ENCODE measurements at regions not wholly inside any gene's neighbourhood (a gene's known extent, or its start where the extent isn't known, plus 50 kb on each side); places are given as distances from the start of the nearest gene placed in this dataset.
"Not testable (repeated sequence)": the region's sequence is repeated elsewhere in the genome, so short reads cannot be mapped to it uniquely, and the experiment has no call there.

DNA sequence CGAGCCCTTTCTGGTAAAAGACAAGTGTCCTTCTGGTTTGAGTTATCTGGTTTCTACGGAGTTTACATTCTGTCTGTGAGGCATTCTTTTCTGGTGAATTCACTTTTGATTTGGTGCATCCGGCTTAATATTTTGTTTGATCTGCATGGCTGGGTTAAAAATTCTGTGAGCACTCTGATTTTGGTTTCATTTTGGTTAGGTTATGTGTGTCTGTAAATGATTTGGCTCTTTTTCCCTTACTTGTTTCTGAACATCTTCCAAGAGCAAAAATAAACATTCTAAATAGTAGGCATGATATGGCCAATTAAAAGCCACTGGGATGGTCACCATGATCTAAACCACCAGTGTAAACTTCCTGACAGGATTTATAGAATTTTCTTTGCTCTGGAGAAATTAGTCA, 85.7 kb upstream of the PTPN13 start:
- Histone ChIP-seq H3K9ac (ENCODE audit: low read length) (no peak overlapping the region), H3K27ac (ENCODE audit: low read depth, low read length) (no peak overlapping the region), H3K27me3 (ENCODE audit: control insufficient read depth, insufficient read depth, low read length) (no peaks in the 10 kb centered on the region), H3K36me3 (ENCODE audit: control insufficient read depth, insufficient read depth, low read length) (no peaks in the 10 kb centered on the region), H3K4me1 (ENCODE audit: control insufficient read depth, insufficient read depth, low read length) (no peaks in the 10 kb centered on the region), H3K4me3 (ENCODE audit: low read length) (no peak overlapping the region)

DNA sequence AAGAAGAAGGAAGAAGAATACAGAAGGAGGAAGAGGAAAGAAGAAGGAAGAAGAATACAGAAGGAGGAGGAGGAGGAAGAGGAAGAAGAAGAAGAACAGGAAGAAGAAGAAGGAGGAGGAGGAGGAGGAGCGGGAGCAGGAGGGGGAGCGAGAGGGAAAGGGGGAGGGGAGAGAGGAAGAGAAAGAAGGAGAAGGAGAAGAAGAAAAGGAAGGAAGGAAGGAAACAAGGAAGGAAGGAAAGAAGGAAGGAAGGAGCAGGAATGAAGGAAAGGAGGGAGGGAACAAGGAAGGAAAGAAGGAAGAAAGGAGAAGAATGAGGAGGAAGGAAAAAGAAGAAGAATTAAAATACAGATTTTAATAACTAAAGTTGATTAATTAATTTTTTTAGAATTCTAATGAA, 82.5 kb upstream of the PTPN13 start:
- Histone ChIP-seq H3K36me3 (ENCODE audit: control insufficient read depth, insufficient read depth, low read length) (no peaks in the 10 kb centered on the region), H3K27ac (ENCODE audit: low read depth, low read length) (no peak overlapping the region), H3K9ac (ENCODE audit: low read length) (no peak overlapping the region), H3K27me3 (ENCODE audit: control insufficient read depth, insufficient read depth, low read length) (no peaks in the 10 kb centered on the region), H3K4me3 (ENCODE audit: low read length) (no peak overlapping the region), H3K4me1 (ENCODE audit: control insufficient read depth, insufficient read depth, low read length) (no peaks in the 10 kb centered on the region)

DNA sequence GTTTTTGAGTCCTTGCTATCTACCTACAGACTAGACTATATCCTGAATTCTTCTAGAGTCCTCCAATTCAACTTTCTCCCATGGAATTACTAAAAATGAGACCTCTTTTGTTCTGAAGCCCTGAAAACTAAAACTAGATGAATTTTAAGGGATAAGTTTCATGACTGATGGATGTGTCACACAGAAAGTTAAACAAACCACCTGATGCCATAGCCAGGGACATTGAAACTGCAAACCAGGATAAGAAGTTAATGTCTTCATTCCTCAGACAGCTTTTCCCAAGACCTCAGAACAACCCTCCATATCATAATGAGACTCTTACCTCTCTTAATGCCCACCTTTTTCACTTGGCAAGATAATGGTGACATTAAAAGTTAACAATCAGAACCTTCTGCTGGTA, 81.5 kb upstream of the PTPN13 start:
- H3K36me3 ChIP-seq (ENCODE audit: control insufficient read depth, insufficient read depth, low read length), result no peaks in the 10 kb centered on the region

DNA sequence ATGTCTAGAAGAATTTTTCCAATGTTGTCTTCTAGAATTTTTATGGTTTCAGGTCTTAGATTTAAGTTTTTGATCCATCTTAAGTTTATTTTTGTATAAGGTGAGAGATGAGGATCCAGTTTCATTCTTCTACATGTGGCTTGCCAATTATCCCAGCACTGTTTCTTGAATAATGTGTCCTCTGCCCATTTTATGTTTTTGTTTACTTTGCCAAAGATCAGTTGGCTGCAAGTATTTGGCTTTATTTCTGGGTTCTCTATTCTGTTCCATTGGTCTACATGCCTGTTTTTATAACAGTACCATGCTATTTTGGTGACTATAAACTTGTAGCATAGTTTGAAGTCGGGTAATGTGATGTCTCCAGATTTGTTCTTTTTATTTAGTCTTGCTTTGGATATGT, 78.2 kb upstream of the PTPN13 start:
- H3K27me3 ChIP-seq (ENCODE audit: control insufficient read depth, insufficient read depth, low read length); H3K36me3 ChIP-seq (ENCODE audit: control insufficient read depth, insufficient read depth, low read length); H3K27ac ChIP-seq (ENCODE audit: low read depth, low read length); H3K4me1 ChIP-seq (ENCODE audit: control insufficient read depth, insufficient read depth, low read length); H3K4me3 ChIP-seq (ENCODE audit: low read length); H3K9ac ChIP-seq (ENCODE audit: low read length): not testable (repeated sequence)

More for the DNA sequence above, 81.5 kb upstream of the PTPN13 start:
- Histone ChIP-seq H3K4me3 (ENCODE audit: low read length) (no peak overlapping the region), H3K27me3 (ENCODE audit: control insufficient read depth, insufficient read depth, low read length) (no peaks in the 10 kb centered on the region), H3K9ac (ENCODE audit: low read length) (no peak overlapping the region), H3K4me1 (ENCODE audit: control insufficient read depth, insufficient read depth, low read length) (no peaks in the 10 kb centered on the region), H3K27ac (ENCODE audit: low read depth, low read length) (no peak overlapping the region)

DNA sequence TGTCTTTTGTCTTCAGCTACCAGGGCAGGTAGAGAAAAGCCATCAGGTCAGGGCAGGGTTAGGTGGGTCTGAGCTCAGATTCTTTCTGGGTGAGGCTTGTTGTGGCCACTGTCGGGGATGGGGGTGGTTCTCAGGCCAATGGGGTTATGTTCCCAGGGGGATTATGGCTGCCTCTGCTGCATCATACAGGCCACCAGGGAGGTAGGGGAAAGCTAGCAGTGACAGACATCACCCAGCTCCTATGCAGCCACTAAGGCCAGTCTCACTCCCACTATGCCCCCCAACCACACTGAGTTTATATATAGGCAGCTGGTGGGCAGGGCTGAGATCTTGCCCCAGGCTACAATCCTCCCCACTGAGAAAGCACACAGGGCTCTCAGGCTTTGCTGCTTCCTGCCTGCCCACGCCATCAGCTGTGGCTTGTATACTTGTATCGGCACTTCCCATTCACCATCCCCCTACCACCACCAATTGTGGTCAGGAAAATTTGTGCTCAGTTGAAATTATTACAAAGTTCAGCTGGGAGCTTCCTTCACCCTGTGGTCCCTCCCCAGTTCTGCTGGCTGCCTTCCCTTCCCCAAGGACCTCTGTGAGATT, 72.6 kb upstream of the PTPN13 start:
- Histone ChIP-seq H3K4me1 (ENCODE audit: control insufficient read depth, insufficient read depth, low read length) (no peaks in the 10 kb centered on the region), H3K36me3 (ENCODE audit: control insufficient read depth, insufficient read depth, low read length) (no peaks in the 10 kb centered on the region), H3K9ac (ENCODE audit: low read length) (no peak overlapping the region), H3K4me3 (ENCODE audit: low read length) (no peak overlapping the region), H3K27ac (ENCODE audit: low read depth, low read length) (no peak overlapping the region), H3K27me3 (ENCODE audit: control insufficient read depth, insufficient read depth, low read length) (no peaks in the 10 kb centered on the region)

DNA sequence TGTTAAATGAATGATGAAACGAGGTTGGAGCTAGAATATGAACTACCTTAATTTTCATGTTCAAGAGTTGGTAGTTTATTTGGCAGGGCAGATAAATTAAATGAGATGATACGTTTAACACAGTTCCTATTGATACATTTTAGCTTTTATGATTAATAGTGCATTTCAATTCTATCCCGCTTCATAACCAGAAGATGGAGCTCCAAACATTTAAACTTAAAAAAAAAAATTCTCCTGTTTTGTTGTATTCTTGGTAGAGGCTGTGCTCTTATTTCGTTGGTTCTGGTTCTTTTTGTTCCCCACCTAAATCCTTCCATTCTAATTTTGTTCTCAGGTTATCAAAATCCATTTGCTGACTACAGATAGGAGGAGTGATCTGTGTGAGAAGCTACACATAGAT, 71.8 kb upstream of the PTPN13 start:
- Histone ChIP-seq H3K4me1 (ENCODE audit: control insufficient read depth, insufficient read depth, low read length) (no peaks in the 10 kb centered on the region), H3K36me3 (ENCODE audit: control insufficient read depth, insufficient read depth, low read length) (no peaks in the 10 kb centered on the region), H3K27me3 (ENCODE audit: control insufficient read depth, insufficient read depth, low read length) (no peaks in the 10 kb centered on the region), H3K27ac (ENCODE audit: low read depth, low read length) (no peak overlapping the region), H3K4me3 (ENCODE audit: low read length) (no peak overlapping the region), H3K9ac (ENCODE audit: low read length) (no peak overlapping the region)

DNA sequence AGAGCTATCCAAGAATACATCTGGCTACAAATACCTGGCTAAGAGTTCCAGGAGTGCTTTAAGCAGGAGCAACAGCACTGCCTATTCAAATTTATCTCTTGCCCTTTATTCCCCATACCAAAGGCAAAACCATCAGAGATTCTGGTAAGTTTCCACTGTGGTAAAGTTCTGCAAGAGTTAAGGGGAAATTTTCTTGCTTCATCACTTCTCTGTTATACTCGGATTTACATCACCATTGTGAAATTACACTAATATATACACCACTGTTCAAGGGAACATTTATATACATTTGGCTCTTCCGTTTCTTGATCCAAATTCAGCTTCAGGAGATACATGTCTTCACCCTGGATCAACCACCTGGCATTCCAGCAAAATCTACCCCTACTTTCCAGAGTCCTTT, 70.8 kb upstream of the PTPN13 start:
- no peaks in the 10 kb centered on the region for H3K36me3 ChIP-seq (ENCODE audit: control insufficient read depth, insufficient read depth, low read length)
- no peak overlapping the region for H3K4me3 ChIP-seq (ENCODE audit: low read length)
- H3K27ac ChIP-seq (ENCODE audit: low read depth, low read length), result no peak overlapping the region
- H3K27me3 ChIP-seq (ENCODE audit: control insufficient read depth, insufficient read depth, low read length), result no peaks in the 10 kb centered on the region
- H3K9ac ChIP-seq (ENCODE audit: low read length), result no peak overlapping the region
- H3K4me1 ChIP-seq (ENCODE audit: control insufficient read depth, insufficient read depth, low read length), result no peaks in the 10 kb centered on the region

DNA sequence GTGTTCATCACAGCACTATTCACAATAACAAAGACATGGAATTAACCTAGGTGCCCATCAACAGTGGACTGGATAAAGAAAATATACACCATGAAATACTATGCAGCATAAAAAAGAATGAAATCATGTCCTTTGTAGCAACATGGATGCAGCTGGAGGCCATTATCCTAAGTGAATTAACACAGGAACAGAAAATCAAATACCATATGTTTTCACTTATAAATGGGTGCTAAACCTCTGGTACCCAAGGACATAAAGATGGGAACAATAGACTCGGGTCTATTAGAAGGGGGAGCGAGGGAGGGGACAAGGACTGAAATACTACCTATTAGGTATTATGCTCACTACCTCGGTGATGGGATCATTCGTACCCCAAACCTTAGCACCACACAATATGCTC, 66.4 kb upstream of the PTPN13 start:
- H3K27ac ChIP-seq (ENCODE audit: low read depth, low read length); H3K36me3 ChIP-seq (ENCODE audit: control insufficient read depth, insufficient read depth, low read length); H3K9ac ChIP-seq (ENCODE audit: low read length); H3K27me3 ChIP-seq (ENCODE audit: control insufficient read depth, insufficient read depth, low read length); H3K4me3 ChIP-seq (ENCODE audit: low read length); H3K4me1 ChIP-seq (ENCODE audit: control insufficient read depth, insufficient read depth, low read length): not testable (repeated sequence)

DNA sequence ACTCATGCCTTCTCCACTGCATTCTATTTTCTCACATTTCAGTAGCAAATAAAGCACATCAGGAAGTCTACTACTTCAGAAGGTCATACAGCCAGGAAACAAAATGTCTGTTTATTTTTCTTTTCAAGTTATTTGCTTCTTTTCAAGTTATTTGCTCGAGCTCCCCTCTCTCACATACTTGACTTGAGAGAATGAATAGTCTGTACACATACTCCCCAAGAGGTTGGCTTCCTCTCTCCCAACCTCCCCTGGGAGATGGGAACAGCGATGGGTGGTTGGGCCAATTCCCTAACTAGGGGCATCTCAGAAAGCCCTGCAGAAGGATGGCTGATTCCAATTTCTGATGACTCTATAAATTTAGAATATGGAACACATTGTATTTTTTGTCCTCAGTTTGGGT, 64.7 kb upstream of the PTPN13 start:
- Histone ChIP-seq H3K27me3 (ENCODE audit: control insufficient read depth, insufficient read depth, low read length) (no peaks in the 10 kb centered on the region), H3K27ac (ENCODE audit: low read depth, low read length) (no peak overlapping the region), H3K4me1 (ENCODE audit: control insufficient read depth, insufficient read depth, low read length) (no peaks in the 10 kb centered on the region), H3K9ac (ENCODE audit: low read length) (no peak overlapping the region), H3K4me3 (ENCODE audit: low read length) (no peak overlapping the region), H3K36me3 (ENCODE audit: control insufficient read depth, insufficient read depth, low read length) (no peaks in the 10 kb centered on the region)

DNA sequence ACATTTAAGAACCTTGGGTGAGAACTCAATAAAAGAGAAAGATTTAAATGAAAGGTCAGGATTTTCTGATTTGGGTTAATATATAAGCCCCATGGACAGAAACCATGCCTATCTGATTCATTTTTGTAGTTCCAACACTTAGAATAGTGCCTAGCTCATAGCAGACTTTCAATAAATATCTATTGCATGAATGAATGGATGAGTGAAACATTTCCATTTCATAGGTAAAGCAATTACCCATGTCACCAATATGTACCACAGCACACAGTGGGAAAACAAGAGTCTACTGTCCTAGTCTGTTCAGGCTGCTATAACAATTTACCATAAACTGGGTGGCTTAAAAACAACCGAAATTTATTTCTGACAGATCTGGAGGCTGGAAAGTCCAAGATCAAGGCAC, 63.9 kb upstream of the PTPN13 start:
- no peaks in the 10 kb centered on the region for H3K27me3 ChIP-seq (ENCODE audit: control insufficient read depth, insufficient read depth, low read length)
- no peak overlapping the region for H3K9ac ChIP-seq (ENCODE audit: low read length)
- H3K27ac ChIP-seq (ENCODE audit: low read depth, low read length), result no peak overlapping the region
- no peak overlapping the region for H3K4me3 ChIP-seq (ENCODE audit: low read length)
- no peaks in the 10 kb centered on the region for H3K36me3 ChIP-seq (ENCODE audit: control insufficient read depth, insufficient read depth, low read length)
- no peaks in the 10 kb centered on the region for H3K4me1 ChIP-seq (ENCODE audit: control insufficient read depth, insufficient read depth, low read length)

DNA sequence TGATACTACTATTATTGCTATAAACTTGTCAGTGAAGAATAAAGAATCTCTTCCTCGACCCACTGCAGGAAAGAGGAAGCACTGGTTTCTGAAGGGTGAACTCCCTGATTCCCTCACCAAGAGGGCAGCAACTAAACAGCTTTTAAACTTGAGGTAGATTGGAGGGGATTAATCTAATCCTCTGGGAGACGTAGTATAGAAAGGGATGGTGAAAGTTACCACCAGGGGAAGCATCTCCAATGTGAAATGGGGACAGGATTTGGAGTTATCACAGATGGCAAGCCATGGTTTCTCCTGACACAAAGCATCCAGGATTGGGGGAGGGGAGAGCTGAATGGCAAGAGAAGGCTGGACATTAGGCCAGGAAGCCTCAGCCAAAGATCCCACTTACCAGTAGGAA, 62.7 kb upstream of the PTPN13 start:
- Histone ChIP-seq H3K27me3 (ENCODE audit: control insufficient read depth, insufficient read depth, low read length) (no peaks in the 10 kb centered on the region), H3K4me3 (ENCODE audit: low read length) (no peak overlapping the region), H3K9ac (ENCODE audit: low read length) (no peak overlapping the region), H3K27ac (ENCODE audit: low read depth, low read length) (no peak overlapping the region), H3K36me3 (ENCODE audit: control insufficient read depth, insufficient read depth, low read length) (no peaks in the 10 kb centered on the region), H3K4me1 (ENCODE audit: control insufficient read depth, insufficient read depth, low read length) (no peaks in the 10 kb centered on the region)

DNA sequence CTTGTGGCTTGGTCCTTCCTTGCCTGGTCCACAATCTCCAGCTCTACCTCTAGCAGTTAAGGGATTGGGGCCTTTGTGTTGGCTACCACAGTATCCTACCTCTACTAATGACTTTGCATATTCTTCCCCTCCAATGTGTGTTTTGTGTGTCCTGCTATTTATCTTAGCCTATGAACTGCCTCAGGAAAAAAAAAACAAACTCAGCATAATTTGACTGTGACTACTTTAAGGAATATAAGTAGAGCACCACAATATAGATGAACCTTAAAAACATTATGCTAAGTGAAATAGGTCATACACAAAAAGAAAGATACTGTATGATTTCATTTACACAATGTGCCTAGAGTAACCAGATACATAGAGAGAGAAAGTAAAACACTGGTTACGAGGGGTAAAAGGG, 61.3 kb upstream of the PTPN13 start:
- no peak overlapping the region for H3K27ac ChIP-seq (ENCODE audit: low read depth, low read length)
- H3K4me3 ChIP-seq (ENCODE audit: low read length), result no peak overlapping the region
- no peak overlapping the region for H3K9ac ChIP-seq (ENCODE audit: low read length)
- no peaks in the 10 kb centered on the region for H3K27me3 ChIP-seq (ENCODE audit: control insufficient read depth, insufficient read depth, low read length)
- no peaks in the 10 kb centered on the region for H3K4me1 ChIP-seq (ENCODE audit: control insufficient read depth, insufficient read depth, low read length)
- no peaks in the 10 kb centered on the region for H3K36me3 ChIP-seq (ENCODE audit: control insufficient read depth, insufficient read depth, low read length)

DNA sequence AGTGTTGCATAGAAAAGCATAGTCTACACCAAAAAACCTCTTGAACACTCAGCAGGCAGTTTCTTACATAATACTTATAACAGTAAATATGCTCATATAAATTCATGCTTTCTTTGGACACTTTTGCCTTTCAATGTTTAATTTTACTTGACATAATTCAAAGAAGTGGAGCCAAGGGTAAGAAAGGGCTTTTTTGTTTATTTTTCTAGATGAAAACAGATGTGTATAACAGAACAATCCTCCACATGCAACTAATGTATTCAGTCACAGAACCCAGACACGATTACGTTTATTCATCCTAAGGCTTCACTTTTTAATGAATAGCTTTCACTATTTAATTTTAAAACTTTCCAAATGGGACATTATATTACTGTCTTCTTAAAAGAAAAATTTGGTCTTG, 58.0 kb upstream of the PTPN13 start:
- Histone ChIP-seq H3K36me3 (ENCODE audit: control insufficient read depth, insufficient read depth, low read length) (no peaks in the 10 kb centered on the region), H3K4me1 (ENCODE audit: control insufficient read depth, insufficient read depth, low read length) (no peaks in the 10 kb centered on the region), H3K9ac (ENCODE audit: low read length) (no peak overlapping the region), H3K4me3 (ENCODE audit: low read length) (no peak overlapping the region), H3K27me3 (ENCODE audit: control insufficient read depth, insufficient read depth, low read length) (no peaks in the 10 kb centered on the region), H3K27ac (ENCODE audit: low read depth, low read length) (no peak overlapping the region)

Measured in rectal smooth muscle tissue (tissue), 1 donor.